Testis (tissue), 2 donors: ENCODE measurements at regions not wholly inside any gene's neighbourhood (a gene's known extent, or its start where the extent isn't known, plus 50 kb on each side); places are given as distances from the start of the nearest gene placed in this dataset.

Experiments used
- DNase-seq: peaks from one replicate; pipeline ENCODE4 v3.0.0-alpha.2; 2019
- H3K27ac ChIP-seq, 2 donors: fragments of 200-600 bp; sonication (generic); one replicate each; pipeline ENCODE4 v1.5.1; 2019
- H3K27me3 ChIP-seq: fragments of 200-600 bp; sonication (generic); one replicate; pipeline ENCODE4 v1.5.1; 2019
- H3K36me3 ChIP-seq: fragments of 200-600 bp; sonication (generic); one replicate; pipeline ENCODE4 v1.5.1; 2017; ENCODE audit warnings: low read depth; ENCODE audit errors: missing control alignments
- H3K4me1 ChIP-seq: fragments of 200-600 bp; sonication (generic); one replicate; pipeline ENCODE4 v1.5.1; 2019
- H3K4me3 ChIP-seq, 2 donors: fragments of 200-600 bp; sonication (generic); one replicate each; pipeline ENCODE4 v1.5.1; 2017 to 2019
- H3K9me3 ChIP-seq: fragments of 200-600 bp; sonication (generic); one replicate; pipeline ENCODE4 v1.5.1; 2017
- CTCF ChIP-seq, 3 experiments: fragments of 450-650 bp in 2 of 3; fragments of 200-600 bp in 1 of 3; sonication (generic) in 1 of 3; IDR thresholded peaks; one replicate each; pipeline ENCODE4 v1.5.1; 2016 to 2019; ENCODE audit warnings: antibody characterized with exemption in 3 of 3, mild to moderate bottlenecking in 2 of 3, moderate library complexity in 1 of 3
- POLR2A ChIP-seq: fragments of 450-650 bp; IDR thresholded peaks from one replicate; pipeline ENCODE4 v1.6.1; 2017; ENCODE audit warnings: antibody characterized with exemption, mild to moderate bottlenecking, moderate library complexity
- WGBS, 2 donors: methylation state at CpG; one replicate each; pipeline ENCODE4 v1.1.5; 2018; 5-methylcytosine and 5-hydroxymethylcytosine counted together
- intact Hi-C: fragments of 100-400 bp; cut with DNase I; formaldehyde crosslinking; loops from one replicate; pipeline ENCODE4 v1.15.1; 2023; ENCODE audit warnings: low total_unique reads

GRCh38 chr11:131242476-131243000 lies 127.9 kb upstream of the NTM start:
- H3K36me3 ChIP-seq: no peaks in the 10 kb centered on the region
- no peaks in the 10 kb centered on the region for H3K9me3 ChIP-seq
- H3K27ac ChIP-seq: no peak overlapping the region
- TF ChIP-seq CTCF (IDR thresholded peaks at IDR 0.05): no peak
- no peak for TF ChIP-seq POLR2A
- H3K4me1 ChIP-seq: no peaks in the 10 kb centered on the region
- 80 to 100% methylated on average over 1 of the region's 1 CpG for WGBS, 2 donors
- intact Hi-C loops: no loop called here
- DNase-seq: no peak
- no peaks in the 10 kb centered on the region for H3K27me3 ChIP-seq
- no peak overlapping the region for H3K4me3 ChIP-seq

- H3K4me3 ChIP-seq: no peak overlapping the region
- TF ChIP-seq POLR2A (no peak), CTCF (IDR thresholded peaks at IDR 0.05) (no peak)
- WGBS, 2 donors: 10 to 13% methylated on average over 3 of the region's 3 CpGs
- H3K36me3 ChIP-seq: no peaks in the 10 kb centered on the region
- H3K27ac ChIP-seq: no peak overlapping the region
- H3K9me3 ChIP-seq: no peaks in the 10 kb centered on the region
- no peaks in the 10 kb centered on the region for H3K27me3 ChIP-seq
- DNase-seq: no peak
- intact Hi-C loops: no loop called here
- H3K4me1 ChIP-seq: no peaks in the 10 kb centered on the region
These were observed 124.3 kb upstream of the NTM start for GRCh38 chr11:131246156-131246555.

GRCh38 chr11:131246663-131247062 lies 123.8 kb upstream of the NTM start:
- peak; percentile 73 for DNase-seq
- H3K36me3 ChIP-seq: no peaks in the 10 kb centered on the region
- intact Hi-C loops: no loop called here
- H3K27me3 ChIP-seq: no peaks in the 10 kb centered on the region
- H3K27ac ChIP-seq: no peak overlapping the region
- H3K4me3 ChIP-seq: peak overlapping the region in 1 of 2 donors; percentile 12
- WGBS, 2 donors: 11 to 14% methylated on average over 15 of the region's 15 CpGs
- no peak for TF ChIP-seq POLR2A
- TF ChIP-seq CTCF (IDR thresholded peaks at IDR 0.05): peak in 1 of 3 experiments; percentile 46
- no peaks in the 10 kb centered on the region for H3K4me1 ChIP-seq
- no peaks in the 10 kb centered on the region for H3K9me3 ChIP-seq

GRCh38 chr11:131248588-131248987 lies 121.8 kb upstream of the NTM start:
- DNase-seq: no peak
- 80 to 93% methylated on average over 1 to 2 of the region's 2 CpGs for WGBS, 2 donors
- TF ChIP-seq POLR2A (no peak), CTCF (IDR thresholded peaks at IDR 0.05) (no peak)
- Histone ChIP-seq H3K27ac (no peak overlapping the region), H3K27me3 (no peaks in the 10 kb centered on the region), H3K36me3 (no peaks in the 10 kb centered on the region), H3K4me1 (no peaks in the 10 kb centered on the region), H3K9me3 (no peaks in the 10 kb centered on the region), H3K4me3 (no peak overlapping the region)
- intact Hi-C loops: no loop called here

GRCh38 chr11:131253142-131253655 lies 117.2 kb upstream of the NTM start:
- WGBS, 2 donors: 23 to 30% methylated on average over 5 of the region's 5 CpGs
- Histone ChIP-seq H3K27ac (no peak overlapping the region), H3K4me3 (no peak overlapping the region), H3K36me3 (no peaks in the 10 kb centered on the region), H3K9me3 (no peaks in the 10 kb centered on the region), H3K4me1 (no peaks in the 10 kb centered on the region), H3K27me3 (no peaks in the 10 kb centered on the region)
- TF ChIP-seq POLR2A (no peak), CTCF (IDR thresholded peaks at IDR 0.05) (no peak)
- intact Hi-C loops: no loop called here
- no peak for DNase-seq
